Central memory CD4-positive, alpha-beta T cell (primary cell): ENCODE measurements at regions not wholly inside any gene's neighbourhood (a gene's known extent, or its start where the extent isn't known, plus 50 kb on each side); places are given as distances from the start of the nearest gene placed in this dataset.
"Not testable (repeated sequence)": the region's sequence is repeated elsewhere in the genome, so short reads cannot be mapped to it uniquely, and the experiment has no call there.

ENCODE experiments used
- DNase-seq: peaks from one replicate; pipeline ENCODE4 v3.0.0; 2022

- DNase-seq = no peak
Observed at GRCh38 chr5:2569176-2569575, 182.3 kb downstream of the IRX2 start.

- no peak for DNase-seq
Observed at GRCh38 chr5:2566284-2566683, 185.2 kb downstream of the IRX2 start.

GRCh38 chr5:2565147-2565546 is 186.3 kb downstream of the IRX2 start:
- DNase-seq = no peak

GRCh38 chr5:2563046-2563445 is 188.4 kb downstream of the IRX2 start:
- no peak for DNase-seq

GRCh38 chr5:2562036-2562435 is 189.4 kb downstream of the IRX2 start:
- DNase-seq = no peak

- DNase-seq = no peak
Observed at GRCh38 chr5:2560435-2560834, 191.0 kb downstream of the IRX2 start.

- DNase-seq = no peak
Observed at GRCh38 chr5:2557435-2557834, 194.0 kb downstream of the IRX2 start.

- no peak for DNase-seq
Observed at GRCh38 chr5:2556375-2556966, 195.0 kb downstream of the IRX2 start.

- no peak for DNase-seq
Observed at GRCh38 chr5:2553611-2554010, 197.9 kb downstream of the IRX2 start.

- DNase-seq = no peak
Observed at GRCh38 chr5:2550509-2550908, 201.0 kb downstream of the IRX2 start.

- DNase-seq = no peak
Observed at GRCh38 chr5:2549900-2550299, 201.6 kb downstream of the IRX2 start.

- DNase-seq = no peak
Observed at GRCh38 chr5:2549354-2549753, 202.1 kb downstream of the IRX2 start.

GRCh38 chr5:2546938-2547337 is 204.5 kb downstream of the IRX2 start:
- DNase-seq = no peak

- no peak for DNase-seq
Observed at GRCh38 chr5:2544003-2544402, 207.5 kb downstream of the IRX2 start.

- no peak for DNase-seq
Observed at GRCh38 chr5:2542821-2543220, 208.7 kb downstream of the IRX2 start.

- DNase-seq = no peak
Observed at GRCh38 chr5:2542026-2542425, 209.5 kb downstream of the IRX2 start.

GRCh38 chr5:2538169-2538568 is 213.3 kb downstream of the IRX2 start:
- DNase-seq = no peak

- DNase-seq = no peak
Observed at GRCh38 chr5:2537378-2538145, 213.9 kb downstream of the IRX2 start.

- no peak for DNase-seq
Observed at GRCh38 chr5:2536632-2537377, 214.7 kb downstream of the IRX2 start.

- no peak for DNase-seq
Observed at GRCh38 chr5:2534970-2535369, 216.5 kb downstream of the IRX2 start.

GRCh38 chr5:2534251-2534650 is 217.2 kb downstream of the IRX2 start:
- DNase-seq = no peak

- not testable (repeated sequence) for DNase-seq
Observed at GRCh38 chr5:2533848-2534247, 217.6 kb downstream of the IRX2 start.

GRCh38 chr5:2532809-2533208 is 218.7 kb downstream of the IRX2 start:
- no peak for DNase-seq

- no peak for DNase-seq
Observed at GRCh38 chr5:2531318-2531717, 220.2 kb downstream of the IRX2 start.
